HEK293 (cell line): ENCODE measurements at regions not wholly inside any gene's neighbourhood (a gene's known extent, or its start where the extent isn't known, plus 50 kb on each side); places are given as distances from the start of the nearest gene placed in this dataset.

ENCODE experiments used
- CTCF ChIA-PET: fragments of 350-600 bp; formaldehyde crosslinking; extraction: SDS; loops from one replicate; lab custom pipeline; 2021; ENCODE audit warnings: antibody characterized with exemption; lab: Yijun Ruan, JAX
- POLR2A ChIA-PET: fragments of 300-600 bp; formaldehyde crosslinking; extraction: SDS; loops from one replicate; lab custom pipeline; 2020; ENCODE audit warnings: antibody characterized with exemption, inconsistent platforms; lab: Yijun Ruan, JAX
- H3K27ac ChIP-seq: fragments of 200-500 bp; sonication (Bioruptor generic); 2 replicates; pipeline ENCODE4 v1.5.1; 2014; ENCODE audit warnings: low read depth, low read length, control low read depth, inconsistent platforms; ENCODE audit errors: extremely low read depth
- H3K36me3 ChIP-seq, 2 experiments: fragments of 200-500 bp in 1 of 2; sonication (Bioruptor generic) in 1 of 2; 1 replicate in 1 of 2; 2 replicates in 1 of 2; pipeline ENCODE4 v1.5.1; 2014 to 2017; ENCODE audit warnings: inconsistent platforms in 2 of 2, low read length in 2 of 2; ENCODE audit not compliant: control insufficient read depth in 2 of 2, insufficient read depth in 1 of 2
- H3K4me1 ChIP-seq: fragments of 200-500 bp; sonication (Bioruptor generic); 2 replicates; pipeline ENCODE4 v1.5.1; 2014; ENCODE audit warnings: mild to moderate bottlenecking, low read length, inconsistent platforms; ENCODE audit not compliant: control insufficient read depth, insufficient read depth
- H3K4me3 ChIP-seq: 2 replicates; pipeline ENCODE4 v1.5.1; 2011; ENCODE audit warnings: low read depth, mild to moderate bottlenecking, control low read depth, low read length, moderate library complexity
- H3K9me3 ChIP-seq: fragments of 200-500 bp; sonication (Bioruptor generic); 2 replicates; pipeline ENCODE4 v1.5.1; 2014; ENCODE audit warnings: low read depth, low read length, inconsistent platforms; ENCODE audit not compliant: control insufficient read depth, insufficient read depth
- SCRT2 ChIP-seq: fragments of 450-650 bp; formaldehyde crosslinking; IDR thresholded peaks from 2 replicates; pipeline ENCODE4 v1.5.1; 2016; ENCODE audit warnings: missing biosample characterization, missing genetic modification characterization
- TRIM28 ChIP-seq: IDR thresholded peaks from 2 replicates; pipeline ENCODE4 v1.6.1; 2011; ENCODE audit warnings: low read length, control low read depth, borderline replicate concordance
- ZFP69B ChIP-seq: fragments of 450-650 bp; formaldehyde crosslinking; IDR thresholded peaks from 2 replicates; pipeline ENCODE4 v1.5.1; 2016; ENCODE audit warnings: missing biosample characterization, missing genetic modification characterization
- ZNF302 ChIP-seq: fragments of 450-650 bp; formaldehyde crosslinking; IDR thresholded peaks from 2 replicates; pipeline ENCODE4 v1.5.1; 2016; ENCODE audit warnings: missing biosample characterization, missing genetic modification characterization, low read depth
- ZNF404 ChIP-seq: fragments of 450-650 bp; formaldehyde crosslinking; IDR thresholded peaks from 2 replicates; pipeline ENCODE4 v1.5.1; 2017; ENCODE audit warnings: missing biosample characterization, missing genetic modification characterization
- ZNF626 ChIP-seq: fragments of 450-650 bp; sonication (Bioruptor Pico); formaldehyde crosslinking; IDR thresholded peaks from 2 replicates; pipeline ENCODE4 v1.5.1; 2018; ENCODE audit warnings: missing biosample characterization, missing genetic modification characterization, inconsistent platforms
- ZNF658 ChIP-seq: fragments of 450-650 bp; formaldehyde crosslinking; IDR thresholded peaks from 2 replicates; pipeline ENCODE4; 2016; ENCODE audit warnings: missing biosample characterization, missing genetic modification characterization
- ZNF660 ChIP-seq: fragments of 450-650 bp; IDR thresholded peaks from 2 replicates; pipeline ENCODE4 v1.5.1; 2018; ENCODE audit warnings: missing biosample characterization, mild to moderate bottlenecking, missing genetic modification characterization
- ZNF785 ChIP-seq: fragments of 450-650 bp; formaldehyde crosslinking; IDR thresholded peaks from 2 replicates; pipeline ENCODE4 v1.5.1; 2016; ENCODE audit warnings: missing biosample characterization, missing genetic modification characterization
- TF ChIP-seq, protein P1 (sequence below): fragments of 450-650 bp; formaldehyde crosslinking; conservative IDR thresholded peaks from 2 replicates; pipeline ENCODE4 v1.5.1; 2016; ENCODE audit warnings: low read depth, missing biosample characterization, missing genetic modification characterization
- TF ChIP-seq, protein P2 (sequence below): fragments of 450-650 bp; formaldehyde crosslinking; IDR thresholded peaks from 2 replicates; pipeline ENCODE4 v1.5.1; 2016; ENCODE audit warnings: missing biosample characterization, missing genetic modification characterization, borderline replicate concordance

DNA sequence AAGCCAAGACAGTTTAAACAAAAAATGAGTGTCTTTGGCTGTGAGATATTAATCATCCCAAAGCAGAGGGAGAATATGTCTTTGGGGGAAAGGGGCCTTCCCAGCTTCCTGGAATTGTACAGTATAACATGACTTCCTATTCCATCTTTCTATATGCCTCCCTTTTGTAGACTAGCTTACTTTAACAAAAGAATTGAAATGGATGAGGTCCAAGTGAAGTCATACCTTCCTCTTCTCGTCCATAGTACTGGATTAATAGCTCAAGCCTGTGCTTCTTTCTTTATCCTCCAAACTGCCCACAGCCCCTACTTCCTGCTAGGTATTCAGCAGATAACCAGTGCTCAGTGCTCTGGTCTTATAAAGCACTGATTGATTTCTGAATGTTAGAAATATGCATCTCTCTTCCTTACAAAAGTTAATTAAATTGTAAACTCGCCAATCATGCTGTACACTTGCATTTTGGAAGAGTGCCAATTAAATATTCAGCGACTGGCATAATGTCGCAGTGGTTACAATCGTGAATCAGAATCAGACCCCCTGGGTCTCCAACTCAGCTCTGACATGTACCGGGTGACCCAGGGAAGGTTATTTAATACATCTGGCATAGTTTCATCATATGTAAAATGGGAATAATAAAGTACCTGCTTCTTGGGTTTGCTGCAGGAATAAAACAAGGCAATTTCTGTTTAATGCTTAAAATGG lies 325.1 kb downstream of the RND3 start:
- POLR2A ChIA-PET: interaction anchor here (0.5 kb wide), 1 partner anchor 29 kb away, joined by 3 read pairs; no protein-coding TSS in a partner anchor

DNA sequence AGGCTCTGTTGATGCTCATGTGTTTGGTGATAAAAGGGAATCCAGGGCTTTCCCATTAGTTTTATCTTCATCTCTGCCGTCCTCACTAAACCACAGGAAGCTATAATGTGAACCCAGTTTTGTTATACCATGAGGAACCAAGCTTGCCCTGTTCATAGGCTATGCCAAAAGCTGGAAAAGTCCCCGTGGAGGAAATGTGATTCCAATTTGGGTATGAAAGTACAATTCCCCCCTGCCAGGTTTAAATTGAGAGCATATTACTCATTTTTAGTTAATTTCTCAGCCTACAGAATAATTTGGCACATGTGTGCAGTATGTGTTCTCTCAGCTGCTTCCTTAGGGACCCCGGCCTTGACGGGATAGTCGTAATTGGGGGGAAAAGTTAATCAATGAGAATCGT lies 327.4 kb downstream of the RND3 start:
- H3K27ac ChIP-seq: no peak overlapping the region
- H3K9me3 ChIP-seq: no peaks in the 10 kb centered on the region
- H3K36me3 ChIP-seq: no peaks in the 10 kb centered on the region
- H3K4me3 ChIP-seq: no peak overlapping the region
- no peaks in the 10 kb centered on the region for H3K4me1 ChIP-seq
- TF ChIP-seq ZNF404 (tag by site-specific recombination): no peak
- TF ChIP-seq, protein P1, sequence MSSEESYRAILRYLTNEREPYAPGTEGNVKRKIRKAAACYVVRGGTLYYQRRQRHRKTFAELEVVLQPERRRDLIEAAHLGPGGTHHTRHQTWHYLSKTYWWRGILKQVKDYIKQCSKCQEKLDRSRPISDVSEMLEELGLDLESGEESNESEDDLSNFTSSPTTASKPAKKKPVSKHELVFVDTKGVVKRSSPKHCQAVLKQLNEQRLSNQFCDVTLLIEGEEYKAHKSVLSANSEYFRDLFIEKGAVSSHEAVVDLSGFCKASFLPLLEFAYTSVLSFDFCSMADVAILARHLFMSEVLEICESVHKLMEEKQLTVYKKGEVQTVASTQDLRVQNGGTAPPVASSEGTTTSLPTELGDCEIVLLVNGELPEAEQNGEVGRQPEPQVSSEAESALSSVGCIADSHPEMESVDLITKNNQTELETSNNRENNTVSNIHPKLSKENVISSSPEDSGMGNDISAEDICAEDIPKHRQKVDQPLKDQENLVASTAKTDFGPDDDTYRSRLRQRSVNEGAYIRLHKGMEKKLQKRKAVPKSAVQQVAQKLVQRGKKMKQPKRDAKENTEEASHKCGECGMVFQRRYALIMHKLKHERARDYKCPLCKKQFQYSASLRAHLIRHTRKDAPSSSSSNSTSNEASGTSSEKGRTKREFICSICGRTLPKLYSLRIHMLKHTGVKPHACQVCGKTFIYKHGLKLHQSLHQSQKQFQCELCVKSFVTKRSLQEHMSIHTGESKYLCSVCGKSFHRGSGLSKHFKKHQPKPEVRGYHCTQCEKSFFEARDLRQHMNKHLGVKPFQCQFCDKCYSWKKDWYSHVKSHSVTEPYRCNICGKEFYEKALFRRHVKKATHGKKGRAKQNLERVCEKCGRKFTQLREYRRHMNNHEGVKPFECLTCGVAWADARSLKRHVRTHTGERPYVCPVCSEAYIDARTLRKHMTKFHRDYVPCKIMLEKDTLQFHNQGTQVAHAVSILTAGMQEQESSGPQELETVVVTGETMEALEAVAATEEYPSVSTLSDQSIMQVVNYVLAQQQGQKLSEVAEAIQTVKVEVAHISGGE (tag by site-specific recombination): no peak
- ChIA-PET POLR2A (interaction anchor here (0.6 kb wide), 1 partner anchor 14 kb away, joined by 7 read pairs; no protein-coding TSS in a partner anchor), CTCF (interaction anchor here (0.7 kb wide), 1 partner anchor 59 kb away, joined by 3 read pairs; no protein-coding TSS in a partner anchor)

More for the DNA sequence above, 325.1 kb downstream of the RND3 start:
- TF ChIP-seq ZNF660 (0 out of 2 replicates have a peak, but pooled peaks have one; percentile 19), TRIM28 (no peak), ZNF658 (tag by site-specific recombination) (no peak), ZNF785 (tag by site-specific recombination) (no peak)
- CTCF ChIA-PET: interaction anchor here (0.6 to 0.8 kb wide), 2 partner anchors 301 to 363 kb away, joined by 3 read pairs; no protein-coding TSS in a partner anchor
- no peak overlapping the region for H3K27ac ChIP-seq
- H3K9me3 ChIP-seq: no peaks in the 10 kb centered on the region
- H3K36me3 ChIP-seq: no peaks in the 10 kb centered on the region
- H3K4me3 ChIP-seq: no peak overlapping the region
- no peaks in the 10 kb centered on the region; the same call in 1 of the 2 replicates for H3K4me1 ChIP-seq

DNA sequence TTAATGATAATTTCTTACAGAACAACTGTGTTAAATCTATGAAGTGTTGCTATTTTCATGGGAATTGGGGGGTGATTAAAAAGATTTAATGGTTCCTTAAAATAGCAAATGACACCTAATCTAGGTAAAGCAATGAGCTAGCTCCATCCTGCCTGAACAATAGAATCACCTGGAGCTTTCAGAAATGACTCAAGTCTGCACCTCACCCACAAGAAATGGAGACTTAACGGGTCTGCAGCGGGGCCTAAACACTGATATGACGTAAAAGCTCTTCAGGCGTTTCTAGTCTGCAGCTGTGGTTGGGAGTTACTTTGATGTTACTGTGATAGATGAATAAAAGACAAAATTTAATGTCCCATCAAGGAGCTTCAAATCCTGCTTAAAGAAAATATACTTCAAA lies 328.2 kb downstream of the RND3 start:
- CTCF ChIA-PET: interaction anchor here (0.7 to 0.8 kb wide), 2 partner anchors 49 to 72 kb away, joined by 3 to 5 read pairs; no protein-coding TSS in a partner anchor
- POLR2A ChIA-PET: interaction anchor here (0.6 kb wide), 1 partner anchor 14 kb away, joined by 7 read pairs; no protein-coding TSS in a partner anchor
- no peak overlapping the region for H3K27ac ChIP-seq
- H3K4me1 ChIP-seq: no peaks in the 10 kb centered on the region
- no peaks in the 10 kb centered on the region for H3K36me3 ChIP-seq
- no peak for TF ChIP-seq ZFP69B (tag by site-specific recombination)
- TF ChIP-seq ZNF626 (tag by site-specific recombination): no peak
- TF ChIP-seq ZNF302 (tag by site-specific recombination): no peak
- TF ChIP-seq SCRT2: no peak
- TF ChIP-seq, protein P2, sequence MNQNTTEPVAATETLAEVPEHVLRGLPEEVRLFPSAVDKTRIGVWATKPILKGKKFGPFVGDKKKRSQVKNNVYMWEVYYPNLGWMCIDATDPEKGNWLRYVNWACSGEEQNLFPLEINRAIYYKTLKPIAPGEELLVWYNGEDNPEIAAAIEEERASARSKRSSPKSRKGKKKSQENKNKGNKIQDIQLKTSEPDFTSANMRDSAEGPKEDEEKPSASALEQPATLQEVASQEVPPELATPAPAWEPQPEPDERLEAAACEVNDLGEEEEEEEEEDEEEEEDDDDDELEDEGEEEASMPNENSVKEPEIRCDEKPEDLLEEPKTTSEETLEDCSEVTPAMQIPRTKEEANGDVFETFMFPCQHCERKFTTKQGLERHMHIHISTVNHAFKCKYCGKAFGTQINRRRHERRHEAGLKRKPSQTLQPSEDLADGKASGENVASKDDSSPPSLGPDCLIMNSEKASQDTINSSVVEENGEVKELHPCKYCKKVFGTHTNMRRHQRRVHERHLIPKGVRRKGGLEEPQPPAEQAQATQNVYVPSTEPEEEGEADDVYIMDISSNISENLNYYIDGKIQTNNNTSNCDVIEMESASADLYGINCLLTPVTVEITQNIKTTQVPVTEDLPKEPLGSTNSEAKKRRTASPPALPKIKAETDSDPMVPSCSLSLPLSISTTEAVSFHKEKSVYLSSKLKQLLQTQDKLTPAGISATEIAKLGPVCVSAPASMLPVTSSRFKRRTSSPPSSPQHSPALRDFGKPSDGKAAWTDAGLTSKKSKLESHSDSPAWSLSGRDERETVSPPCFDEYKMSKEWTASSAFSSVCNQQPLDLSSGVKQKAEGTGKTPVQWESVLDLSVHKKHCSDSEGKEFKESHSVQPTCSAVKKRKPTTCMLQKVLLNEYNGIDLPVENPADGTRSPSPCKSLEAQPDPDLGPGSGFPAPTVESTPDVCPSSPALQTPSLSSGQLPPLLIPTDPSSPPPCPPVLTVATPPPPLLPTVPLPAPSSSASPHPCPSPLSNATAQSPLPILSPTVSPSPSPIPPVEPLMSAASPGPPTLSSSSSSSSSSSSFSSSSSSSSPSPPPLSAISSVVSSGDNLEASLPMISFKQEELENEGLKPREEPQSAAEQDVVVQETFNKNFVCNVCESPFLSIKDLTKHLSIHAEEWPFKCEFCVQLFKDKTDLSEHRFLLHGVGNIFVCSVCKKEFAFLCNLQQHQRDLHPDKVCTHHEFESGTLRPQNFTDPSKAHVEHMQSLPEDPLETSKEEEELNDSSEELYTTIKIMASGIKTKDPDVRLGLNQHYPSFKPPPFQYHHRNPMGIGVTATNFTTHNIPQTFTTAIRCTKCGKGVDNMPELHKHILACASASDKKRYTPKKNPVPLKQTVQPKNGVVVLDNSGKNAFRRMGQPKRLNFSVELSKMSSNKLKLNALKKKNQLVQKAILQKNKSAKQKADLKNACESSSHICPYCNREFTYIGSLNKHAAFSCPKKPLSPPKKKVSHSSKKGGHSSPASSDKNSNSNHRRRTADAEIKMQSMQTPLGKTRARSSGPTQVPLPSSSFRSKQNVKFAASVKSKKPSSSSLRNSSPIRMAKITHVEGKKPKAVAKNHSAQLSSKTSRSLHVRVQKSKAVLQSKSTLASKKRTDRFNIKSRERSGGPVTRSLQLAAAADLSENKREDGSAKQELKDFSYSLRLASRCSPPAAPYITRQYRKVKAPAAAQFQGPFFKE (tag by site-specific recombination): no peak
- H3K4me3 ChIP-seq: no peak overlapping the region
- H3K9me3 ChIP-seq: no peaks in the 10 kb centered on the region
